Suprapubic skin (tissue), 4 donors: ENCODE measurements at regions not wholly inside any gene's neighbourhood (a gene's known extent, or its start where the extent isn't known, plus 50 kb on each side); places are given as distances from the start of the nearest gene placed in this dataset.

Source experiments
- DNase-seq, 2 donors: peaks; one replicate each; pipeline ENCODE4 v3.0.0-alpha.2; 2019; ENCODE audit warnings: low spot score in 2 of 2
- H3K27ac ChIP-seq: fragments of 200-600 bp; sonication (generic); one replicate; pipeline ENCODE4 v1.5.1; 2019
- H3K27me3 ChIP-seq: fragments of 200-600 bp; sonication (generic); one replicate; pipeline ENCODE4 v1.5.1; 2019
- H3K36me3 ChIP-seq: fragments of 200-600 bp; sonication (generic); one replicate; pipeline ENCODE4 v1.5.1; 2019
- H3K4me1 ChIP-seq: fragments of 200-600 bp; sonication (generic); one replicate; pipeline ENCODE4 v1.5.1; 2019
- H3K4me3 ChIP-seq: fragments of 200-600 bp; sonication (generic); one replicate; pipeline ENCODE4 v1.5.1; 2019; ENCODE audit warnings: mild to moderate bottlenecking
- H3K9me3 ChIP-seq: fragments of 200-600 bp; sonication (generic); one replicate; pipeline ENCODE4 v1.5.1; 2019
- CTCF ChIP-seq, 2 donors: fragments of 200-600 bp in 1 of 2; fragments of 450-650 bp in 1 of 2; sonication (generic) in 1 of 2; IDR thresholded peaks; one replicate each; pipeline ENCODE4 v1.5.1; 2016 to 2019; ENCODE audit warnings: antibody characterized with exemption in 2 of 2, mild to moderate bottlenecking in 1 of 2, moderate library complexity in 1 of 2
- EP300 ChIP-seq: sonication (generic); formaldehyde crosslinking; IDR thresholded peaks from one replicate; pipeline ENCODE4 v1.6.1; 2017; ENCODE audit warnings: antibody characterized with exemption
- POLR2A ChIP-seq, 2 donors: fragments of 450-650 bp; IDR thresholded peaks; one replicate each; pipeline ENCODE4 v1.6.1; 2017; ENCODE audit warnings: antibody characterized with exemption in 2 of 2, mild to moderate bottlenecking in 2 of 2, moderate library complexity in 2 of 2
- POLR2AphosphoS5 ChIP-seq, 3 donors: sonication (generic); formaldehyde crosslinking; IDR thresholded peaks; one replicate each; pipeline ENCODE4 v1.6.1; 2017; ENCODE audit warnings: antibody characterized with exemption in 3 of 3
- WGBS: methylation state at CpG from one replicate; pipeline ENCODE4 v1.1.5; 2018; 5-methylcytosine and 5-hydroxymethylcytosine counted together

GRCh38 chr7:125668321-125668993 lies 738.8 kb upstream of the POT1 start:
- Histone ChIP-seq H3K4me1 (no peaks in the 10 kb centered on the region), H3K36me3 (no peaks in the 10 kb centered on the region), H3K9me3 (no peaks in the 10 kb centered on the region), H3K27ac (no peak overlapping the region), H3K4me3 (no peak overlapping the region), H3K27me3 (no peaks in the 10 kb centered on the region)
- TF ChIP-seq POLR2A (IDR thresholded peaks at IDR 0.05) (no peak), POLR2AphosphoS5 (IDR thresholded peaks at IDR 0.05) (no peak), CTCF (IDR thresholded peaks at IDR 0.05) (no peak), EP300 (no peak)
- 78% methylated on average over 4 of the region's 4 CpGs for WGBS
- no peak for DNase-seq

- Histone ChIP-seq H3K9me3 (no peaks in the 10 kb centered on the region), H3K4me1 (no peaks in the 10 kb centered on the region), H3K27me3 (no peaks in the 10 kb centered on the region), H3K27ac (no peak overlapping the region), H3K36me3 (no peaks in the 10 kb centered on the region), H3K4me3 (no peak overlapping the region)
- no peak for DNase-seq
- 87% methylated on average over 1 of the region's 1 CpG for WGBS
- no peak for TF ChIP-seq EP300
- no peak for TF ChIP-seq POLR2AphosphoS5 (IDR thresholded peaks at IDR 0.05)
- TF ChIP-seq POLR2A (IDR thresholded peaks at IDR 0.05): no peak
- no peak for TF ChIP-seq CTCF (IDR thresholded peaks at IDR 0.05)
Measured at GRCh38 chr7:125664625-125665024, 735.0 kb upstream of the POT1 start.

- no peak overlapping the region for H3K4me3 ChIP-seq
- H3K4me1 ChIP-seq: no peaks in the 10 kb centered on the region
- no peak overlapping the region for H3K27ac ChIP-seq
- no peaks in the 10 kb centered on the region for H3K36me3 ChIP-seq
- WGBS: 53% methylated on average over 3 of the region's 3 CpGs
- no peak for TF ChIP-seq POLR2A (IDR thresholded peaks at IDR 0.05)
- TF ChIP-seq POLR2AphosphoS5 (IDR thresholded peaks at IDR 0.05): no peak
- no peak for TF ChIP-seq EP300
- no peak for TF ChIP-seq CTCF (IDR thresholded peaks at IDR 0.05)
- DNase-seq: no peak
- no peaks in the 10 kb centered on the region for H3K27me3 ChIP-seq
- no peaks in the 10 kb centered on the region for H3K9me3 ChIP-seq
Measured at GRCh38 chr7:125663961-125664360, 734.3 kb upstream of the POT1 start.

- no peak overlapping the region for H3K4me3 ChIP-seq
- 46% methylated on average over 3 of the region's 3 CpGs for WGBS
- H3K27me3 ChIP-seq: no peaks in the 10 kb centered on the region
- H3K9me3 ChIP-seq: no peaks in the 10 kb centered on the region
- no peak for TF ChIP-seq POLR2A (IDR thresholded peaks at IDR 0.05)
- no peak for TF ChIP-seq POLR2AphosphoS5 (IDR thresholded peaks at IDR 0.05)
- no peak for TF ChIP-seq EP300
- TF ChIP-seq CTCF (IDR thresholded peaks at IDR 0.05): no peak
- H3K27ac ChIP-seq: no peak overlapping the region
- H3K36me3 ChIP-seq: no peaks in the 10 kb centered on the region
- DNase-seq: no peak
- H3K4me1 ChIP-seq: no peaks in the 10 kb centered on the region
Measured at GRCh38 chr7:125661677-125662076, 732.1 kb upstream of the POT1 start.

- WGBS: 67% methylated on average over 3 of the region's 3 CpGs
Measured at GRCh38 chr7:125661006-125661405, 731.4 kb upstream of the POT1 start.

More at GRCh38 chr7:125661006-125661405, 731.4 kb upstream of the POT1 start:
- no peak for TF ChIP-seq EP300
- TF ChIP-seq CTCF (IDR thresholded peaks at IDR 0.05): no peak
- no peaks in the 10 kb centered on the region for H3K9me3 ChIP-seq
- H3K27me3 ChIP-seq: no peaks in the 10 kb centered on the region
- no peak for DNase-seq
- H3K36me3 ChIP-seq: no peaks in the 10 kb centered on the region
- no peak overlapping the region for H3K4me3 ChIP-seq
- H3K4me1 ChIP-seq: no peaks in the 10 kb centered on the region
- H3K27ac ChIP-seq: no peak overlapping the region
